ENCODE measurements at regions not wholly inside any gene's neighbourhood (a gene's known extent, or its start where the extent isn't known, plus 50 kb on each side); places are given as distances from the start of the nearest gene placed in this dataset.
"Not testable (repeated sequence)": the region's sequence is repeated elsewhere in the genome, so short reads cannot be mapped to it uniquely, and the experiment has no call there.

DNA sequence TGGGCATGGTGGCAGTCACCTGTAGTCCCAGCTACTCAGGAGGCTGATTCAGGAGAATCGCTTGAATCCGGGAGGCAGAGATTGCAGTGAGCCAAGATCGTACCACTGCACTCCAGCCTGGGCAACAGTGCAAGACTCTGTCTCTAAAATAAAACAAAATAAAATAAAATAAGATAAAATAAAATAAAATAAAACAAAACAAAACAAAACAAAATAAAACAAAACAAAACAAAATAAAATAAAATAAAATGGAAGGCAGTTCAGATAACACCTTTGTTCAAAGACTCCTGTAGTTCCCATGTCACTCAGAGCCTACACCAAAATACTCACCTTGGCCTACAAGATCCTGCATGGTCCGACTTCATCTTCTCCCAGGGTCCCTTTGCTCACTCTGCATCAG lies 61.3 kb downstream of the SYF2 start:
- H3K9ac ChIP-seq (ENCODE audit: low read depth in 1 of 2, low read length in 2 of 2); H3K9me3 ChIP-seq (ENCODE audit: control insufficient read depth in 2 of 2, low read length in 2 of 2); H3K27me3 ChIP-seq (ENCODE audit: control insufficient read depth in 2 of 2, insufficient read depth in 2 of 2, low read length in 2 of 2): not testable (repeated sequence)

DNA sequence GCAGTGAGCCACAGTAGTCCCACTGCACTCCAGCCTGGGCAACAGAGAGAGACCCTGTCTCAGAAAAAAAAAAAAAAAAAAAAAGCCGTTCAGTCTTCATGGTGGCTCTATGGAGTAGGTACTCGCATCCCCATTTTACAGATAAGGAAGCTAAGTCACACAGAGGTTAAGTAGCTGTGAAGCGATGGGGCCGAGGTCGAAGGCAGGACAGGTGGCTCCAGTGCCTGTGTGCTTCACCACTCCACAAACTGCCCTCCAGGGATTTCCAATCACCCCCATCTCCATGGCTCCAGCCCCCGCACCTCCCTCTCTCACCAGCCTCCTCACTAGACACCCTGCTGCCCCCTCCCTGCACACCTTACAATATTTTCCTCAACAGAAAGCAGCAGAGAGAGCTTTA lies 61.9 kb downstream of the SYF2 start:
- Histone ChIP-seq H3K4me1 (ENCODE audit: control insufficient read depth in 2 of 2, insufficient read depth in 2 of 2, low read length in 2 of 2) (peaks cover 22 to 25% of the 10 kb centered on the region in 2 donors), H3K36me3 (ENCODE audit: control insufficient read depth in 2 of 2, insufficient read depth in 2 of 2, low read length in 2 of 2) (no peaks in the 10 kb centered on the region), H3K27ac (ENCODE audit: low read depth in 2 of 2, low read length in 2 of 2) (no peak overlapping the region), H3K4me3 (ENCODE audit: low read length in 2 of 2) (no peak overlapping the region), H3K27me3 (ENCODE audit: control insufficient read depth in 2 of 2, insufficient read depth in 2 of 2, low read length in 2 of 2) (no peaks in the 10 kb centered on the region), H3K9me3 (ENCODE audit: control insufficient read depth in 2 of 2, low read length in 2 of 2) (no peaks in the 10 kb centered on the region), H3K9ac (ENCODE audit: low read depth in 1 of 2, low read length in 2 of 2) (no peak overlapping the region)

More for the DNA sequence above, 61.3 kb downstream of the SYF2 start:
- not testable (repeated sequence) for H3K27ac ChIP-seq (ENCODE audit: low read depth in 2 of 2, low read length in 2 of 2); H3K4me3 ChIP-seq (ENCODE audit: low read length in 2 of 2); H3K36me3 ChIP-seq (ENCODE audit: control insufficient read depth in 2 of 2, insufficient read depth in 2 of 2, low read length in 2 of 2)
- H3K4me1 ChIP-seq (ENCODE audit: control insufficient read depth in 2 of 2, insufficient read depth in 2 of 2, low read length in 2 of 2): peaks cover 22 to 25% of the 10 kb centered on the region in 2 donors

DNA sequence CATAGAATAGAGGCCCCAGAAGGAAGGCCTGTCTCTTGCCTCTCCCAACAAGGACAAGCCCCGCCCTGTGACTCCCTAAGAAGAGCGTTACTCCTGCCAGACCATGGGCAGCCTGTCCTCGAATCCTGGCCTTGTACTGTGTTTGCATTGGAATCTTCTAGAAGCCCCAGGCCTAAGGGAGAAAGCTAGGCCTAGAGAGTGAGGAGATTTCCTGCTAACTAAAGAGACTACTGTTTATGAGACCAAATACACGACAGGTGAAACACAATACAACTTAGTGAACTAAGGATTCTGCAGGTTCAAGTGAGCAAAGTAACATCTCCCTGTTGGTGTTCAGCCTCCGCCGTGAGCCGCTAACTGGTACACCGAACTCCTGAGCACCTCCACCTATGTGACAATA lies 62.7 kb downstream of the SYF2 start:
- H3K4me3 ChIP-seq (ENCODE audit: low read length in 2 of 2): no peak overlapping the region
- H3K27me3 ChIP-seq (ENCODE audit: control insufficient read depth in 2 of 2, insufficient read depth in 2 of 2, low read length in 2 of 2): no peaks in the 10 kb centered on the region
- H3K9me3 ChIP-seq (ENCODE audit: control insufficient read depth in 2 of 2, low read length in 2 of 2): no peaks in the 10 kb centered on the region
- peaks cover 22 to 25% of the 10 kb centered on the region in 2 donors for H3K4me1 ChIP-seq (ENCODE audit: control insufficient read depth in 2 of 2, insufficient read depth in 2 of 2, low read length in 2 of 2)
- no peak overlapping the region for H3K9ac ChIP-seq (ENCODE audit: low read depth in 1 of 2, low read length in 2 of 2)
- no peaks in the 10 kb centered on the region for H3K36me3 ChIP-seq (ENCODE audit: control insufficient read depth in 2 of 2, insufficient read depth in 2 of 2, low read length in 2 of 2)
- no peak overlapping the region for H3K27ac ChIP-seq (ENCODE audit: low read depth in 2 of 2, low read length in 2 of 2)

DNA sequence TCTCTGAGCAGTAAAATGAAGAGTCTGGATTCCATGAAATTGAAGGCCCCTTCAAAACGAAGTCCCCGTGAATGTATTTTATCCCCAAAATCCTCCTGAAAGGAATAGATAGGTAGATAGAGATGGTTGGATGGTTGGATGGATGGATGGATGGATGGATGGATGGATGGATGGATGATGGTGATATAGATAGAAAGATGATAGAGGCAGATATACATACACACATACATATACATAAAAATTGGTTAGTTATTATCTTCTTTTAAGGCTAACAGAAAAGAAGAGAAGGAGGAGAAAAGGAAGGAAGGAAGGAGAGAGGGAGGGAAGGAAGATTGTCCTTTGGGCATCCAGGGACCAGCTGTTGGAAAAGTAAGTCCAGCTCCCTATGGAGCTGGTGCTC lies 63.1 kb downstream of the SYF2 start:
- Histone ChIP-seq H3K36me3 (ENCODE audit: control insufficient read depth in 2 of 2, insufficient read depth in 2 of 2, low read length in 2 of 2) (no peaks in the 10 kb centered on the region), H3K27ac (ENCODE audit: low read depth in 2 of 2, low read length in 2 of 2) (peak overlapping the region; percentile 80 to 87), H3K4me1 (ENCODE audit: control insufficient read depth in 2 of 2, insufficient read depth in 2 of 2, low read length in 2 of 2) (peaks cover 22 to 25% of the 10 kb centered on the region in 2 donors), H3K27me3 (ENCODE audit: control insufficient read depth in 2 of 2, insufficient read depth in 2 of 2, low read length in 2 of 2) (no peaks in the 10 kb centered on the region), H3K9ac (ENCODE audit: low read depth in 1 of 2, low read length in 2 of 2) (peak overlapping the region in 1 of 2 donors; percentile 71), H3K9me3 (ENCODE audit: control insufficient read depth in 2 of 2, low read length in 2 of 2) (no peaks in the 10 kb centered on the region), H3K4me3 (ENCODE audit: low read length in 2 of 2) (peak overlapping the region in 1 of 2 donors; percentile 46)

DNA sequence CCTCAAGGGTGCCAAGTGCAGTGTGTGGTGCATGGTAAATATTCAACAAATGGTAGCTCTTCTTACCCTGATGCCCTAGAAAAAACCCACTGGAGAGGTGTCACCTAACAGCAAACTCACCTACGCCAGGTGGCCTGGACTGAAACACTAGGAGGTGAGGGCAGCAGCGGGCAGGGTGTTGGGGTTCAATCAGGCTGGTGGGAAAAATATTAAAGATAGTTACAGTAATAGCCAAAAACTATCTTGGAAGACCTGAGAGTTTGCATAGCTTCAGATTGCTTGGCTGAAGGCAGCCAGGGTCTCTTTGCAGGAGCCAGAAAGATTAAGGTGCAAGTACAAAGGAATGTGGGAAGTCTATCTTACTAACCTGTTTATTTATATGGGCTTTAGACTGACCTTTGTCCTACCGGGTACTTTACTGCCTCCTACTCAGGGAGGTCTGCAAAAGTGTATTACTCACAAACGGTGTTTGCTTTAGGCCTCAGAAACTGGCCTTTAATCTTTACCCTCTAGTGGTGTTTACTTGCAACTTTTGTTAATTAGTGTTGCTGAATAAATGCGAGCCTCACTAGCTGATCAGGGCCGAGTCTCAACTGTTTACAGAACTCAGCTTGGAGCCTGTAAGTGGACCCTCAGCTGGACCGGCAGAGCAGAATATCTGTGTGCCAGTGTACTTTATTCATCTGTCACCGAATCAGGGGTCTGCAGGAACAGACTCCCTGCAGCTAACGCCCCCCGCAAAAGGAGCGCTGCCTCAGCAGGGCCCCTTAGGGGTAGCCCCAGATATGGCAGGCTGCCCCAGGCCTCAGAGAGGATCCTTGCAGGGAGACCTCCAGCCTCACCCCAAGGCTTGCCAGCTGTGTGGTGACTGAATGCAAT lies 63.9 kb downstream of the SYF2 start:
- Histone ChIP-seq H3K36me3 (ENCODE audit: control insufficient read depth in 2 of 2, insufficient read depth in 2 of 2, low read length in 2 of 2) (no peaks in the 10 kb centered on the region), H3K4me1 (ENCODE audit: control insufficient read depth in 2 of 2, insufficient read depth in 2 of 2, low read length in 2 of 2) (peaks cover 22 to 25% of the 10 kb centered on the region in 2 donors), H3K27ac (ENCODE audit: low read depth in 2 of 2, low read length in 2 of 2) (peak overlapping the region; percentile 80 to 87), H3K27me3 (ENCODE audit: control insufficient read depth in 2 of 2, insufficient read depth in 2 of 2, low read length in 2 of 2) (no peaks in the 10 kb centered on the region), H3K4me3 (ENCODE audit: low read length in 2 of 2) (peak overlapping the region in 1 of 2 donors; percentile 46), H3K9ac (ENCODE audit: low read depth in 1 of 2, low read length in 2 of 2) (peak overlapping the region; percentile 41 to 71), H3K9me3 (ENCODE audit: control insufficient read depth in 2 of 2, low read length in 2 of 2) (no peaks in the 10 kb centered on the region)

DNA sequence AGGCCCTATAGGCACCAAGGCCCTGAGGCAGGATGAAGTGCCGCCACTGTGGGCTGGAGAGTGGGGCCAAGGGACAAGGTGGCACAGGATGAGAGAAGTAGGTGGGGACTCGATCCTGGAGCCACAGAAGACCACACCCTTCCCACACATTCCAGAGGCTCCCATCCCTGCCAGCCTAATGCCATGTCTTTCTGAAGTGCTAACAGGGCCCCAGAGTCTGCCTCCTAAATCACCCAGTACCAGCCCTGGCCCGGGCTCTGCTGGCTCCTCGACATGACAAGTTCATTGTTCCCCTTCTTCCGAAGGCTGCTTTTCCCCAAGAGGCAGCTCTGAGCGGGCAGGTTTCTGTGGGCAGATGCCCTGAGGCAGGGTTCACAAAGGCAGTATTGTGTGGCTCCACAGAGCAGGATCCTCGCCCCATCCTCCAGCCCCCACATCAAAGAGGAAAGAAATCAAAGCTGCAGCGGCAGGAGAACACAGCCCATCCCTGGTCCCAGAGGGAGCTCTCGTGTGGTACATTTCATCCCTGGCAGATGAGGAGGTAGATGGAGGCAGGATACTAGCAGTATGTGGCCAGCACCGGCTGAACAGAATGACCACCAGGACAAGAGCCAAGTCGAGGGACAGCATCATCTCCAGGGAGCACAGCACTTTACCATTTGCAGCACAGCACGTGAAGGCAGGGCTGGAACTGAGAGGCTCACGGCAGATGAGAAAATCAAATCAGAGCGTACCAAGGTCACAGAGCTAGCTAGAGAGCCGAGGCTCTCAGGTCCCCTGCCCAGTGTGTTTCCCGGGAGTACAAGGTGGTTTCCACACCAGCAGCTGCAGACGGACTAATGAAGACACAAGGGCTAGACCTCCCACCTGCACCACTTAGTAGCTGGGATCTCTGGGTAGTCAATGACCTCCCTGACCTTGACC lies 64.8 kb downstream of the SYF2 start:
- Histone ChIP-seq H3K9ac (ENCODE audit: low read depth in 1 of 2, low read length in 2 of 2) (no peak overlapping the region), H3K9me3 (ENCODE audit: control insufficient read depth in 2 of 2, low read length in 2 of 2) (no peaks in the 10 kb centered on the region), H3K27me3 (ENCODE audit: control insufficient read depth in 2 of 2, insufficient read depth in 2 of 2, low read length in 2 of 2) (no peaks in the 10 kb centered on the region), H3K4me3 (ENCODE audit: low read length in 2 of 2) (peak overlapping the region in 1 of 2 donors; percentile 3), H3K27ac (ENCODE audit: low read depth in 2 of 2, low read length in 2 of 2) (peak overlapping the region; percentile 53 to 66), H3K36me3 (ENCODE audit: control insufficient read depth in 2 of 2, insufficient read depth in 2 of 2, low read length in 2 of 2) (no peaks in the 10 kb centered on the region), H3K4me1 (ENCODE audit: control insufficient read depth in 2 of 2, insufficient read depth in 2 of 2, low read length in 2 of 2) (peaks cover 22 to 25% of the 10 kb centered on the region in 2 donors)

DNA sequence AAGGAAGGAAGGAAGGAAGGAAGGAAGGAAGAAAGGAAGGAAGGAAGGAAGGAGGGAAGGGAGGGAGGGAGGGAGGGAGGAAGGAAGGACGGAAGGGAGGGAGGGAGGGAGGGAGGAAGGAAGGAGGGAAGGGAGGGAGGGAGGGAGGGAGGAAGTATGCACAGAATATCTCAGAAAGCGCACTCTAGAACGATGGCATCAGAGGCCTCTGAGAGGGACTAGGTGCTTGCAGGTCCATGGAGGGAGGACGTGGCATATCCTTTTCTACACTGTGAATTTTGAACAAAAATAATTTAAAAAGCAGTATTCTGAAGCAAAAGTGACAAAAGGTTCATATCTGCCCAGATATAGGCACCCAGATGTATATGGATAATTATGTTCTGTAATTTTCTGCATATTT lies 65.5 kb downstream of the SYF2 start:
- H3K36me3 ChIP-seq (ENCODE audit: control insufficient read depth in 2 of 2, insufficient read depth in 2 of 2, low read length in 2 of 2): no peaks in the 10 kb centered on the region
- no peaks in the 10 kb centered on the region for H3K27me3 ChIP-seq (ENCODE audit: control insufficient read depth in 2 of 2, insufficient read depth in 2 of 2, low read length in 2 of 2)
- no peak overlapping the region for H3K4me3 ChIP-seq (ENCODE audit: low read length in 2 of 2)
- peaks cover 22 to 25% of the 10 kb centered on the region in 2 donors for H3K4me1 ChIP-seq (ENCODE audit: control insufficient read depth in 2 of 2, insufficient read depth in 2 of 2, low read length in 2 of 2)
- H3K9me3 ChIP-seq (ENCODE audit: control insufficient read depth in 2 of 2, low read length in 2 of 2): no peaks in the 10 kb centered on the region
- H3K27ac ChIP-seq (ENCODE audit: low read depth in 2 of 2, low read length in 2 of 2): peak overlapping the region in 1 of 2 donors; percentile 53
- H3K9ac ChIP-seq (ENCODE audit: low read depth in 1 of 2, low read length in 2 of 2): no peak overlapping the region

DNA sequence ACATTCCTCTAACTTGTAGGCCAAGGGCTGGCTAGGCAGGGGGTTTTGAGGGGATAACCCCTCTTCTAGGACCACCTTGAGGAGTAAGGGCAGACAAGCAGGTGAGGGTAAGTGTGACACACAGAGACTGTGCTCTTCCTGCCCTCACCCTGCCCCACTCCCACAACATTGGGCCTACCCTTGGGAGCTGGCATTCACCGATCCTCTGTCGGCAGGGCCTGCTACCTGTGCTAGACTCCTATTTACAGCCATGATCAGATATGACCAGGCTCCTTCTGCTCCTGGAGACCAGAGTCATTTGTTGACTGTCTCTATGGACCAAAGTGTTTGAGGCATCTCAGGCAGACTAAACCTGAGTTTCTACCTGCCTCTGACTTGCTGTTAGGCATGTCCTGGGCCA lies 68.3 kb downstream of the SYF2 start:
- no peak overlapping the region for H3K9ac ChIP-seq (ENCODE audit: low read depth in 1 of 2, low read length in 2 of 2)
- H3K27me3 ChIP-seq (ENCODE audit: control insufficient read depth in 2 of 2, insufficient read depth in 2 of 2, low read length in 2 of 2): no peaks in the 10 kb centered on the region
- no peaks in the 10 kb centered on the region for H3K36me3 ChIP-seq (ENCODE audit: control insufficient read depth in 2 of 2, insufficient read depth in 2 of 2, low read length in 2 of 2)
- H3K4me1 ChIP-seq (ENCODE audit: control insufficient read depth in 2 of 2, insufficient read depth in 2 of 2, low read length in 2 of 2): peaks cover 17 to 19% of the 10 kb centered on the region in 2 donors
- no peak overlapping the region for H3K27ac ChIP-seq (ENCODE audit: low read depth in 2 of 2, low read length in 2 of 2)
- H3K4me3 ChIP-seq (ENCODE audit: low read length in 2 of 2): no peak overlapping the region
- no peaks in the 10 kb centered on the region for H3K9me3 ChIP-seq (ENCODE audit: control insufficient read depth in 2 of 2, low read length in 2 of 2)

DNA sequence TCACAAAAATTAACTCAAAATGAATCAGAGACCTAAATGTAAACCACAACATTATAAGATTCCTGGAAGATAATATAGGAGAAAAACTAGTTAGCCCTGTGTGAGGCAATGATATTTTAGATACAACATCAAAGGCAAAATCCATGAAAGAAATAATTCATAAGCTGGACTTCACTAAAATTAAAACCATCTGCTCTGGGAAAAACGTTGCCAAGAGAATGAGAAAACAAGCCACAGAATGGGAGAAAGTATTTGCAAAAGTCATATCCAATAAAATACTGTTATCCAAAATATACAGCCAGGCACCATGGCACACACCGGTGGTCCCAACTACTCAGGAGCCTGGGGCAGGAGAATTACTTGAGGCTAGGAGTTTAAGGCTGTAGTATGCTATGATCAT lies 70.3 kb downstream of the SYF2 start:
- Histone ChIP-seq H3K9me3 (ENCODE audit: control insufficient read depth in 2 of 2, low read length in 2 of 2) (no peaks in the 10 kb centered on the region), H3K27ac (ENCODE audit: low read depth in 2 of 2, low read length in 2 of 2) (no peak overlapping the region), H3K27me3 (ENCODE audit: control insufficient read depth in 2 of 2, insufficient read depth in 2 of 2, low read length in 2 of 2) (no peaks in the 10 kb centered on the region), H3K36me3 (ENCODE audit: control insufficient read depth in 2 of 2, insufficient read depth in 2 of 2, low read length in 2 of 2) (no peaks in the 10 kb centered on the region), H3K9ac (ENCODE audit: low read depth in 1 of 2, low read length in 2 of 2) (no peak overlapping the region), H3K4me1 (ENCODE audit: control insufficient read depth in 2 of 2, insufficient read depth in 2 of 2, low read length in 2 of 2) (peaks cover 2% of the 10 kb centered on the region in 2 donors), H3K4me3 (ENCODE audit: low read length in 2 of 2) (no peak overlapping the region)

DNA sequence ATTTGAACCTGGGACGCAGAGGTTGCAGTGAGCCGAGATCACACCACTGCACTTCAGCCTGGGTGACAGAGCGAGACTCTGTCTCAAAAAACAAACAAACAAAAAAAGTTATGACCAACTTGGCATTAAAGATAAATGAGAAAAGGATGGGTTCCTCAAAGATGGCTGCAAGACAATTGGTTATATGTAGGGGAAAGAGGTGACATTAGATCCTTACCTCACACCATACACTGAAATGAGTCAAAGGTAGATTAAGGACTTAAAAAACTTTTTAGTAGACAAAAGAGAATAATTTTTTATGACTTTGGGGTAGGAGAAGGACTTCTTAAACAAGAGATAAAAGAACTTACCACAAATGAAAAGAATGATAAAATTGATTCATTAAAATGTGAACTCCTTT lies 74.5 kb downstream of the SYF2 start:
- Histone ChIP-seq H3K9ac (ENCODE audit: low read depth in 1 of 2, low read length in 2 of 2) (no peak overlapping the region), H3K9me3 (ENCODE audit: control insufficient read depth in 2 of 2, low read length in 2 of 2) (no peaks in the 10 kb centered on the region), H3K4me3 (ENCODE audit: low read length in 2 of 2) (no peak overlapping the region), H3K27me3 (ENCODE audit: control insufficient read depth in 2 of 2, insufficient read depth in 2 of 2, low read length in 2 of 2) (no peaks in the 10 kb centered on the region), H3K4me1 (ENCODE audit: control insufficient read depth in 2 of 2, insufficient read depth in 2 of 2, low read length in 2 of 2) (no peaks in the 10 kb centered on the region), H3K27ac (ENCODE audit: low read depth in 2 of 2, low read length in 2 of 2) (no peak overlapping the region), H3K36me3 (ENCODE audit: control insufficient read depth in 2 of 2, insufficient read depth in 2 of 2, low read length in 2 of 2) (no peaks in the 10 kb centered on the region)
